AG04449 (cell line): ENCODE measurements at regions not wholly inside any gene's neighbourhood (a gene's known extent, or its start where the extent isn't known, plus 50 kb on each side); places are given as distances from the start of the nearest gene placed in this dataset.

ENCODE experiments used
- CTCF ChIA-PET: fragments of 350-600 bp; formaldehyde crosslinking; extraction: SDS; loops from one replicate; lab custom pipeline; 2021; ENCODE audit warnings: antibody characterized with exemption; lab: Yijun Ruan, JAX
- POLR2A ChIA-PET: fragments of 400-600, 350-600 bp; formaldehyde crosslinking; extraction: SDS; loops from one replicate; lab custom pipeline; 2020; ENCODE audit warnings: antibody characterized with exemption, inconsistent platforms; lab: Yijun Ruan, JAX
- DNase-seq: peaks from one replicate; pipeline ENCODE4 v3.0.0-alpha.2; 2010; ENCODE audit warnings: low read depth, low spot score
- H3K4me3 ChIP-seq: 2 replicates; pipeline ENCODE4 v1.5.1; 2011; ENCODE audit warnings: low read depth, mild to moderate bottlenecking, control low read depth, low read length
- TF ChIP-seq, protein P1 (sequence below): IDR thresholded peaks from one replicate; pipeline ENCODE4 v1.5.1; 2011; ENCODE audit warnings: mild to moderate bottlenecking, moderate library complexity, low read length, control low read depth, inconsistent platforms; ENCODE audit not compliant: insufficient read depth; ENCODE audit errors: missing control alignments

DNA sequence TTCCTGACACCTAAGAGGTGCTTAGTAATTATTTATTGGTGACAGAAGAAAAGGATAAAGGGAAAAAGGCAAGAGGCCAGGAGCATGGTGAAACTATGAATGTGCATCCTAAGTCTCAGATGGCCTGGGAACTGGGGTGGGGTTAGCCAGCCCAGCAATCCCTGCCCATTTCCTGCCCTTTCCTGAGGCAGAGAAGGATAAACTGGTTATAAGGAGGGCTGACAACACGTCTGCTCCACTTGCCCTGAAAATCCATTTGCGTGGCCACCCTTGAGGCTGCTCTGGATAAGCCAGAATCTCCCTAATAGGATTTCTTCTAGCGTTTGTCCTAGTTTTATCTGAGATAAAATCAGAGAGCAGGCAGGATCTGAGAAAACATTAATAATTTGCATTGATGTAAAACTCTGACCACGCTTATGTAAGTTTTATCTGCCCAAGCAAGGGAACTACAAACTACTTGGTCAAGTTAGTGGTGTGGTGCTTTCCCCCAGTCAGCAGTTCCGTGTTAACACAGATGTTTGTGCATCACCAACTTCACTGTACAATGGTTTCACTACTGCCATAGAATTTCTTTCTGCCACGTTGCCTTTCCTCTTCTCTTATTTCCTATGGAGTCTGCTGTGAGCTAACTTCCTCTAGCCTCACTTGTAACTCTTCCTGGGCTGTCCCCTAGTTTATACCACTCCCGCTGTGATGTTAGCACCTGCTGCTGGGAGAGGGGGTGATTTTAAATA is 392.7 kb downstream of the RPS29 start:
- ChIA-PET CTCF (no interaction called here), POLR2A (no interaction called here)
- DNase-seq = no peak
- H3K4me3 ChIP-seq = no peak overlapping the region
- TF ChIP-seq, protein P1, sequence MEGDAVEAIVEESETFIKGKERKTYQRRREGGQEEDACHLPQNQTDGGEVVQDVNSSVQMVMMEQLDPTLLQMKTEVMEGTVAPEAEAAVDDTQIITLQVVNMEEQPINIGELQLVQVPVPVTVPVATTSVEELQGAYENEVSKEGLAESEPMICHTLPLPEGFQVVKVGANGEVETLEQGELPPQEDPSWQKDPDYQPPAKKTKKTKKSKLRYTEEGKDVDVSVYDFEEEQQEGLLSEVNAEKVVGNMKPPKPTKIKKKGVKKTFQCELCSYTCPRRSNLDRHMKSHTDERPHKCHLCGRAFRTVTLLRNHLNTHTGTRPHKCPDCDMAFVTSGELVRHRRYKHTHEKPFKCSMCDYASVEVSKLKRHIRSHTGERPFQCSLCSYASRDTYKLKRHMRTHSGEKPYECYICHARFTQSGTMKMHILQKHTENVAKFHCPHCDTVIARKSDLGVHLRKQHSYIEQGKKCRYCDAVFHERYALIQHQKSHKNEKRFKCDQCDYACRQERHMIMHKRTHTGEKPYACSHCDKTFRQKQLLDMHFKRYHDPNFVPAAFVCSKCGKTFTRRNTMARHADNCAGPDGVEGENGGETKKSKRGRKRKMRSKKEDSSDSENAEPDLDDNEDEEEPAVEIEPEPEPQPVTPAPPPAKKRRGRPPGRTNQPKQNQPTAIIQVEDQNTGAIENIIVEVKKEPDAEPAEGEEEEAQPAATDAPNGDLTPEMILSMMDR = no peak

DNA sequence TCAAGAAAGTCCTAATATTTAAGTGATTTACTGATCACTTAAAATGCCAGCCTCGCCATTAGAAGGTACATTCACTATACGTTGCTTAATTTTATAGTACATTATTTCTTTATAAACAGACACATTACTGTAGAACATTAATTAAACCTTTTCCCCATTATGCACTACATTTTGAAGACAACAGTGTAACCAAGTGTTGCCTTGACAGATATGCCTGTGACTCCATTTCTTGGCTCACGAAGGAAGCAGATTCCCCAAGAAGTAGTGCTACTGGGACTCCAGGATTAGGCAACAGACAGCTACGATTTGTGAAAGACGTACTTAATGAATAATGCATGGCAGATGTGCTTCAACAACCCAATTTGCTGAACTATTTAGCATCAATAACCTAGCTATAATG is 394.8 kb downstream of the RPS29 start:
- DNase-seq = no peak
- H3K4me3 ChIP-seq = no peak overlapping the region
- TF ChIP-seq, protein P1 = no peak
- ChIA-PET POLR2A (no interaction called here), CTCF (no interaction called here)

DNA sequence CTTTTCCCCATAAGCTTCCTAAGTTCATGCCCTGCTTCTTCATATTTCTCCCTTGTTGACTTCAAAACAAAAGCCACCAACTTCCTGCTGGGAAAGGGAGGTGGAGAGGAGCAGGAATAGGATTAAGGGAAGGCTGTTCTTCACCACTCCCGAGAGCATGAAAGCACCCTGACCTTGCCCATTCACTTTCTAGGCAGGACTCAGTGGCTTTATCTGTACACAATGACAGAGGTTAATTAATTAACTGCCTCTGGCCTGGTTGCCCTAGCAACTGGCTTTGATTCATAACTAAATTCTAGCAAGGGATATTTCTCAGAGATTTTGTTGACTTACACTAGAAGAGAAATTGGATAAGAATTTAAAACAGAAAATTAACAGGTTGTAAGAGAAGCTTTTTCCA is 396.8 kb downstream of the RPS29 start:
- CTCF ChIA-PET = no interaction called here
- no peak for DNase-seq
- H3K4me3 ChIP-seq = no peak overlapping the region
- POLR2A ChIA-PET = no interaction called here
- TF ChIP-seq, protein P1 = no peak

DNA sequence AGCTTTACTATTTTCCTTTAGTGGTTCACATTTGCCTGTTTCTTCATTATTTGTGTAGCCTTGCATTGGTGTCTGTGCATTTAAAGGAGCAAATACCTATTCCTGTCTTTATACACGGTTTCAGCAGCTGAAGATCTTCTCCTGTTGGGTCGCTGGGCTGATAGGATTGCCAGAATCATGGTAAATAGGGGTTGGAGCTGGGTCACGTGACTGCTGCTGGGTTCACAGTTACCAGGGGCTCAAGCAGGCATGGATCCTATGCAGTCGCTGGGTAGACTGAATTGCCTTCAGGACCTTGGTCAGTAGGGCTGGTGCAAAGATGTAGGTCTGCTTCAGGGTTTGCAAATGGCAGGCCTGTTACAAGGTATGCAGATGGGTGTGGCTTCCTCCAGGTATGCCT is 398.4 kb downstream of the RPS29 start:
- ChIA-PET CTCF (no interaction called here), POLR2A (no interaction called here)
- TF ChIP-seq, protein P1 = no peak

DNA sequence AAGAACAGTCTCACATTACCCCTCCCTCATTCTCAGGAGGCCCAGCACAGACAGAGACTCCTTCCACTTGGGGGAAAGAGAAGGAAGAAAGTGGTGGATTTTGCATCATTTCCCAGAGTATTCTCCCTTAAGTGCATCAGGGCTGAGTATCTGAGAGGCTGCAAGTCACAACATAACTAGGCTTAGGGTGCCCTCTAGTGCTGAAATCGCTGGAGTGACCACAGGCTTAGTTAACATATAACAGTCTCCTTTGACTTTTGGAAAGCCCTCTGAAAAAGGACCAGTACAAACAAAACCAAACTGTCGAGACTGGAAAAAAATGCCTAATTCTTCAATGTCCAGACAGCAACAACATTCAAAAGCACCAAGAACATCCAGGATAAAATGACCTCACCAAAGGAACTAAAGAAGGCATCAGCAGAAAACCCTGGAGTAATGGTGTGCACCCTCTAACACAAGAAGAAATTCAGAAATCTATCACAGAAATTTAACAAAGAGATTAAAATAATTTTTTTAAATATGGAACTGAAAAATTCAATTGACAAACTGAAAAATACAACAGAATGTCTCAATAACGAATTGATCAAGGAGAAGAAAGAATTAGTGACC is 412.3 kb downstream of the RPS29 start:
- peak; percentile 16 for DNase-seq
- TF ChIP-seq, protein P1 = peak; percentile 75
- H3K4me3 ChIP-seq = no peak overlapping the region
- ChIA-PET POLR2A (no interaction called here), CTCF (interaction anchor here (1.7 kb wide), 1 partner anchor 1256 kb away, joined by 8 read pairs; no protein-coding TSS in a partner anchor)

More for the DNA sequence above, 398.4 kb downstream of the RPS29 start:
- no peak overlapping the region for H3K4me3 ChIP-seq
- no peak for DNase-seq

DNA sequence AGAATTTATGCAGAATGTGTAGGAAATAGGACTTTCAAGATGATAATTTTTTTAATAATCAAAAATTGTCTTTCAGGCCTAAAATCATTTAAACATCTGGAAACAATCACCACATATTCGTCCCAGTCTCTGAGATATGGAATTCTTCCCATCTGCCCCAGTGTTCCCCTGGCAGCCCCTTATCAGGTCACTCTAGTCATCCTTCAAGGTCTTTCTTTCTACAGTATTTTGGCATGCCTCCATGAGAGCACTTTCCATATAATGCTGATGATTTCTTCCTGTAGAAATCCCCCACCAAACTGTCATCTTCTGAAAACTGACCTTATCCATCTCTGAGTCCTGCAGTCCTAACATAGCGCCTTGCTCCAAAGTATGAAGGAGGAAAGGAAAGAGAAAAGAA is 422.1 kb downstream of the RPS29 start:
- ChIA-PET POLR2A (no interaction called here), CTCF (no interaction called here)
- H3K4me3 ChIP-seq = no peak overlapping the region
- no peak for DNase-seq
- TF ChIP-seq, protein P1 = no peak
